GM23338 (cell line): ENCODE measurements at regions not wholly inside any gene's neighbourhood (a gene's known extent, or its start where the extent isn't known, plus 50 kb on each side); places are given as distances from the start of the nearest gene placed in this dataset.

Source experiments
- CREB1 ChIP-seq: fragments of 250-450 bp; sonication (Bioruptor Pico); IDR thresholded peaks from 2 replicates; pipeline ENCODE4 v1.5.0; 2020; ENCODE audit warnings: low read depth, mild to moderate bottlenecking, moderate library complexity
- CTCF ChIP-seq, 2 experiments: fragments of 200-600 bp in 1 of 2; sonication (generic) in 1 of 2; conservative IDR thresholded peaks; 2 replicates each; pipeline versions ENCODE4 v1.5.1 to v1.6.1; 2016 to 2017; ENCODE audit warnings: antibody characterized with exemption in 2 of 2, low read depth in 2 of 2, mild to moderate bottlenecking in 2 of 2, moderate library complexity in 1 of 2
- EZH2 ChIP-seq: fragments of 200-600 bp; sonication (generic); IDR thresholded peaks from one replicate; pipeline ENCODE4 v1.8.0; 2017; ENCODE audit warnings: antibody characterized with exemption, mild to moderate bottlenecking, low read depth; ENCODE audit not compliant: unreplicated experiment

GRCh38 chr18:30096796-30097195 is 945.7 kb downstream of the DSC3 start:
- TF ChIP-seq CREB1 (no peak), CTCF (conservative IDR thresholded peaks at IDR 0.05; ENCODE audit: low read depth in 2 of 2) (no peak), EZH2 (no peak)
